Hippocampal formation (tissue), 2 donors: ENCODE measurements at regions not wholly inside any gene's neighbourhood (a gene's known extent, or its start where the extent isn't known, plus 50 kb on each side); places are given as distances from the start of the nearest gene placed in this dataset.

ENCODE experiments used
- DNase-seq, 2 donors: peaks; one replicate each; lab custom pipeline; 2025; lab: John Stamatoyannopoulos, UW

DNA sequence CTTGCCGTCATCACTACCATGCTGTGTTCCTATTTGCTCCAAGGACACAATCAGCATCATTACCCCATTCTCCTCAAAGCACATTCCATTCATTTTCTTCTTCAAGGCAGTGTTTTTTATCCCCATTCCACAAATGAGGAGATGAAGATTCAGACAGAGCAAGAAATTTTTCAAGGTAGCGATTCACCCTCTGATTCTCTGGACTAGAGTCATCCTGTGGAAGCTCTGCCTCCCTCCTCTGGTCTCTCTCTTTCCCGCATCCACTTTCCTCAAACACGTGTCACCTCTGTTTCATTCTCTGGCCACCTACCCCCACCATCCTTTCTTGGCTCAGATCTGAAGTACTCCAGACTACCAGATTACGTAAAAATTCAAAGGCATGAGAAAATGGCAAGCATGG, 297.9 kb downstream of the SOX11 start:
- no peak for DNase-seq

DNA sequence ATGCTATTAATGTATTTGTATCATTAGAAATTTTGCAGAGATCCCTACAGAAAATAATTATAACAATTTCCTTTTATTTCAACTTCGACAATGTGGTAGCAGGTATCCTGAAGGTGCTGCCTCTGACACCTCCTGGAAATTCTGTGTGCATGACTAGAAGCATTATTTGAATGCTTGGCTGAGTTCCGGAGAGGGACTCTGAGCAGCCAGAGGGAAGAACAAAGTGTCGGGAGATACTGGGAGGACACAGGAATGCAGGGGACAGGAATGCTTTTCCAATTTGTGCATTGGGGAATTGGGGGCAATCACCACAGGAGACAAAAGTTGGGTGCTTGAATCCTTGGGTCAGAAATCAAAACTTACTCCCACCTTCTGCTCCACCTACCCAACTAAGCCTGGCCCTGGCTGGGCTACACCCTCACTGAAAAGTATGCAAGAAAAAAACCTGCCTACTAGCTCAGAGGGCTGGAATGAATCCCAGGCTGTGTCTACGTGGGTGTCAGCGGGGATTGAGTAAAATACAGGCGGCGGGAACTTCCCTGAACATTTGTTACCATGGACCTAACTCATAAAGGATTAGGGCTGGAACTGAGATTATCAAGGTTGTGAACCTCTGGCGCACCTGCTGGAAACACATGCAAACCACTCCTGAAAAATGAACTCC, 299.3 kb downstream of the SOX11 start:
- no peak for DNase-seq

DNA sequence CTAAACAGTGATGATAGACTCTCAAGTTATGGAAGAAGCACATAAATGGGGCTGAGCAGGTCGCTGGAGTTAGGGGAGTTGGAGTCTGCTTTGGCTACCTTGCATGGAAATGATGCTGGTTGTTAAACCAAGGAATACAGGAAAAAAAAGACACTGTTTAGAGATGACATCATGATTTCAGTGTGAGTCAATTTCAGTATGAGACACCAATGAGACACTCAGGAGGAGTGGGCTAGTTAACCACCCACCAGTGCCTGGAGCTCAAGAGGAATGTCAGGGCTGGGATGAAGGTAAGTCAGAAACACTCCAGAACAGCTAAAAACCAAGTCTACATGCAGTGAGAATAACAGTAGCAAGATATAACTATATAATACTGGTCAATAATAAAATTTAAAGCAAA, 303.6 kb downstream of the SOX11 start:
- no peak for DNase-seq

DNA sequence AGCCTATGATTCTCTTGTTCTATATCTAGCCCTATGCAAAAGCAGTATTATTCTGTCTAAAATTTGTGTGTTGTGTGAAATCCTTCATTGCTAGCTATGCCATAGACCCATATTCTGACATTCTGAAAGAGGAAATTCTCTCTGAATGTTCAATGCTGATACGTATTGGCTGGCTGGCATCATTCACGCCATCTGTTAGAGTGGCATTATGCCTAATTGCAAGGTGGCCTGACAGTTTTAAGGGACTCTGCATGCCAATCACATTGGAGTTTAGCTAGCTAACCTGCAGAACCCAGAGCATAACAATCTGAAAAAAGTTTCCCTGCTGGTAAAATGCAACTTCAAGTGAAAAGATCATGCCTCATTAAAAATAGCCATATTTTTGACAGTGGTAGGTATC, 316.0 kb downstream of the SOX11 start:
- DNase-seq, result no peak

DNA sequence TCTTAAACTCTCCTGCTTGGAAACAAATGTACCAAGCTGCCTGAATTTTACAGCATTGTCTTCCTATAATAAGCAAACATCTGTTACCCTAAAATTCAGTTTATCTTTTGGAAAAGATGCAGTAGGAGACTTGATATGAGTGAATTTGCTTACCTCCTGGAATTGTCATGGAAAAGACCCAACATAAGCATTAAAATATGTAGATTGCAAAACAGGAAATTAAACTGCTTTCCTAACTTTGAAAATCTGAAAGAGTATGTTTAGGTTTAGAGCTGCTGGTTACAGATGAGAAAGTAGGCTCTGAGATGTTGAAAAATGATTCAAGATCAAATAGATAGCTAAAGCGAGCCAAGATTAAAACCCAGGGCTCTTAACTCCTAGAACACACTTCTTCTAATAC, 316.5 kb downstream of the SOX11 start:
- no peak for DNase-seq

DNA sequence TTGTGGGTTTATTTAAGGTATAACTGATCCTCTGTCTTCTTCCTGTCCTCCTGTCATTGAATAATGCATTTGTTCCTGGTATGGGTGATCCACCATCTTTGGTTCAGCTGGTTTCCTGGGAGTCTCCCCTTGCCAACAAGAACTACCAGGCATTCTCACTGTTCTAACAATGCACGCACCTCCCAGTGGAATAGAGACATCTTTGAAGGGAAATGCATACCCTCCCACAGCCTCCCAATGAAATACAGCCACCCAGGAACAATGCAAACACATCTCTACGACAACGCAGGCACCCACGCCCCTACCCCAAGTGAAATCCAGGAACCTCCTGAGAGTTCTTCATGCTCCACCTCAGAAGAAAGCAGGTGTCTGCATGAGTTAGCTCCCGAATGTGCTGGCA, 318.0 kb downstream of the SOX11 start:
- DNase-seq, result no peak

DNA sequence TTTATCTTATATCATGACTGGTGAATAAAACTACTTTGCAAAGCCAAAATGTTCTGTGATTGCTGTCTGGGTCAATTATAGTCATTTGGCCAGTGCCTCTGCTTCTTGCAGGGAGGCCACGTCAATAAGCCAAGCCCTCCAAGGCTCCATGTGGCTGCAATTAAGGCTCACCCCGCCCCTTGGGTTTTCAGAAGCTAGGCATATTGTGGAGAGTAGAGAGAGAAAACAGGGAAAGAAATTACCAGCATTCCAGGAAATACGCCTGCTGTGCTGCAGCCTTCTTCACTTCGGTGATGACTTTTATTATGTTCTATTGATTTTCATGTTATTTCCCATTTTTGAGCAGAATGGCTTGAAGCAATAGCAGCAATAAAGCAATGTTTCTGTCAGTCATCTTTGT, 319.7 kb downstream of the SOX11 start:
- no peak for DNase-seq

DNA sequence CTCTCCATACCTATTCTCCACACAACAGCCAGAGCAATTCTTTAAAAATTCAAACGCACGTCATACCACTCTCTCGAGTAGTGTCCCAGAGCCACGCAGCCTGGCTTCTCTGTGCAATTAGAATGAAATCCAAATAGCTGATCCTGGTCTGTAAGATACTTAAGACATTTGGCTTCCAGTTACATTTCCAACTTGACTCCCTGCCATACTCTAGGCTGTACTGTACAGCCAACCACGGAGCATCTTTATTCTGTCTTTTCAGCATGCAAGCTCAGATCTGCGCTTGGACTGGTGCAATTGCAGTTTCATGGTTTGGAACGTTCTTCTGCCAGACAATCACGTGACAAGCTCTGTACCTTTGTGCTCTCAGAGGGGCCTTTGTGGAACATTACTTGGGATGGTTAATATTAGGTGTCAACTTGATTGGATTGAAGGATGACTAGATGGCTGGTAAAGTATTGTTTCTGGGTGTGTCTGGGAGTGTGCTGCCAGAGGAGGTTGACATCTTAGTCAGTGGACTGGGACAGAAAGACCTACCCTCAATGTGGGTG, 325.6 kb downstream of the SOX11 start:
- DNase-seq, result no peak

DNA sequence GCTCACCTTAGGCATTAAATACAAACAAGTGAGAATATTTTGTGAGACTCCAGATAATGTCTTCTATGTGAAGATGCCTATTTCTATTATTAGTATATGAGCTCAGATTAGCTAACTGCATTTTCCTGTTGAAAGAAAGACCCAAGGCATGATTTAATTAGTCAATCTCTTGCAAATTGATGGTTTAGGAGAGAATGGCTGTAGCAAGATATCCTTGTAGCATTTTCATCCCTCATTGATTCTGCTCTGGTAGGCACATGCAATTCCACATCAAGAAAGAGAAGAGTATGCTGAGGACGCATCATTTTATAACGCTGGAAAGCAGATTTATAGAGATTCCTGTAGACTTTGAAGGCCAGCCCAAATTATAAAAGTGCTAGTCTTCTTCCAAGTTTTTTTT, 332.0 kb downstream of the SOX11 start:
- DNase-seq, result no peak

DNA sequence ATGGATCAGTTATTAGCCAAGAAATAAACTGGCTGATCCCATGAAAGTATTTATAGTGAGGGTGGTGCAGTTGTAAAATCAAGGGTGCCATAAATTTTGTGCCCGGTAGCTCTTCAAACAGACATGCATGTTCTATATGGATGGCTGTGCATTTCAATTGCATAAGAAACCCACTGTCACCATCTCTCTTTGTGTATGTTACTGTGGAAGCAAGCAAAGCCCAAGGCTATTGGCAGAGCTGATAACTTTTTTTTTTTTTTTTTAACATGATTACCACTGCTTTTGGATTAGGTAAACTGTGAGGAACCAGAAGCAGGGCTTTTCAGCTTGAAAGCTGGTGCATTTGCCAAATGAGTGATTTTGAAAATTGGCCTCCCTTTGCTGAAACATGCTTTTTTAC, 332.6 kb downstream of the SOX11 start:
- DNase-seq, result no peak

DNA sequence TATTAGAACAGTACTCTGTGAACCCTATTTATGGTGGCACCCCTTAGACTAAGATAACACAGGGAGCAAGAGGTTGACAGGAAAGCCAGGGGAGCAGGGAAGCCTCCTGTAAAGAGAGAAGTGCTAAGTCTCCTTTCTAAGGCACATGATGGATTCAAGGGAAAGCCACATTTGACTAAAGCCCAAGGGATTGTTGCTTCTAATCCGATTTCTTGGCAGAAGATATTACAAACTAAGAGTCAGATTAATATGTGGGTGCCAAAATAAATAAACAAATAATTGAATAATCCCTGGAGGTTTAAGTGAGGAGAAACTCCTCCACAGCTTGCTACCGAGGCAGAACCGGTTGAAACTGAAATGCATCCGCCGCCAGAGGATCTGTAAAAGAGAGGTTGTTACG, 333.2 kb downstream of the SOX11 start:
- no peak for DNase-seq

DNA sequence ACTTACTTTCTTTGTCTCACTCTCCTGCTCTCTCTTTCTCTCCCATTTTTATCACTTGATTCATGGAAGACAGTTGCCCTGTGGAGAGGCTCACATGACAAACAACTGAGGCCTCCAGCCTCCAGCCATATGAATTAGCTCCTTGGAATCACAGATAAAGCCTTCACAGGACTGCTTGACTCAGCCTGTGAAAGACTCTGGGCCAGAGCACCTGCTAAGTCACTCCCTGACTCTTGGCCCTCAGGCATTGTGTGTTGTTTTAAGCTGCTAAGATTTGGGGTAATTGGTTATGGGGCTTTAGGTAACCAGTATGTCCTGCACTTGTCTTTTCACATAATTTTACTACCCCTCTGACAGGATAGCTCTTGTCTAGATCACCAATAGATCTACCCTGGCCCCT, 334.9 kb downstream of the SOX11 start:
- no peak for DNase-seq

DNA sequence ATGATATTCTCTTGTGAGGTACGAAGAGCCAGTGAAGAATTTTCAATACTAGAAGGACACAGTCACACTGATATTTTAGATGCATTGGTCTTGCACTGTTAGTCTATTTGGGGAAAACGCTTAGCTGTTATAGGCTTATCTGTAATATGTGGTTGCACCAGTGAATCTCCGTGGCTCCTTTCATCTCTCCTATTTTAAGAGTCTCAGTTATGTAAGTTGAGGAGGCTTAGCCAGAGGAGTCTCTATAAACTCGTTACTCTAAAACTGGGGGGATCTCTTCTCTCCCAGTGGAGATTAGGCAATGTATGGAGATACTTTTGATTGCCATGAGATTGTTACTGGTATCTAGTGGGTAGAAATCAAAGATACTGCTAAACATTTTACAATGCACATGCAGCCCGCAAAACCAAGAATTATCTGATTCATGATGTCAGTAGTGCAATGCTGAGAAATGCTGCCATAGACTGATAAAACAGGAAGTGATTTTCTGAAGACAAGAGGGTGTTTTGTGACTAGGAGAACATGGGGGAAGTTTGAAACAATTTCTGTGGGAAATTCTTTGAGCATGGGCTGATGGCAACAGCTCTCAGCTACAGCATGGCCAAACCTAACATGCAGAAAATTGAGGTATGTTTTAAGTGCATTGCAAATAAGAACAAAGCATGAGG, 339.1 kb downstream of the SOX11 start:
- no peak for DNase-seq

DNA sequence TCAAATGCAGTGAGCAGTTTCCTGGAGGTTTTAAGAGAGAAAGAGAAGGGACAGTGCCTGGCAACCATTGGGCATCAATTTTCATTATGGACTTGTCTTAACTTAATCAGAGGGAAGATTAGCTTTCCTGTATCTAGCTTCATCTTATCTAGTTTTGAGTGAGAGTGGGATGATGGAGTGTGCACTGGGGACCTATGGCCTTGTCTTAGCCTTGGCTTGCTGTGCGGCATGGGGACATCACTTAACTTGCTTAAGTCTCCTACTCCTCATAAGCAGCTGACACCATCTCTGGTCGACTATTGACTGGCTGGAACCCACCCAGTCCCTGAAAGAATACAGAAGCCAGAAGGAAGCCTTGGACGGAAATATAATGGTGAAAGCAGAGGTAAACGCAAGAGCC, 344.0 kb downstream of the SOX11 start:
- no peak for DNase-seq

DNA sequence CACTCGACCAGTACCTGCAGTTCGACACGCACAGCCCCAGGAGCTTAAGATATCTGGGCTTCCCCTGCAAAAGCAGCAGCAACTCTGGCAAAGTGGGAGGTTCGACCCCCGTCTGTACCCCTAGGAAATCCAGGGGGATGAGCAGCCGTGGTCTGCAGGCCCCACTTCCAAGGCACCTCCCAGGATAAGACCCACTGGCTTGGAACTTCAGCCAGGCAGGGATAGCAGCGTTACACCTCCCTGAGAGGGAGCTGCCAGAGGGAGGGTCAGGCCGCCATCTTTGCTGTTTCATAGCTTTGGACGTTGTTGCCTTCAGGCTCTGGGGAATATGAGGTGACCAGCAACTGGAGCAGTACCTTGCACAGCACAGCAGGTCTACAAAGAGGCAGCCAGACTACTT, 351.1 kb downstream of the SOX11 start:
- DNase-seq, result no peak

DNA sequence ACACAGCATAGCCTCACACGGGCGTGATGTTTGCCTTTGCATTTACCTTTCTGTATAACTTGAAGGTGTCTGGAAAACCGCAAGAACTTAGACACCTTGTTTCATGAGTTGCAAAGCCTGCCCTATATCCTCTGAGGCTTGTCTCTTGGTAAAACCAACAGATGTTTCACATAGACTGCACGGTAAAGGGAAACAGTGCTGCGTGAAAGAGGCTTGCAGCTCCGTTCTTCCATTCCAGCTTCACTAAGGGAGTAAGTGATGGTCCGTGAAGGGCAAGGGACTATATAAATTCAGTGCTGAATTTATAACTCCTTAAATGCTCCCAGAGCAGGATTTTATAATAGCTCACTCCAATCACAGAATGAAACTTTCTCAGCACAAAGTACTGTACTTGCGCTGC, 360.5 kb downstream of the SOX11 start:
- DNase-seq, result no peak

DNA sequence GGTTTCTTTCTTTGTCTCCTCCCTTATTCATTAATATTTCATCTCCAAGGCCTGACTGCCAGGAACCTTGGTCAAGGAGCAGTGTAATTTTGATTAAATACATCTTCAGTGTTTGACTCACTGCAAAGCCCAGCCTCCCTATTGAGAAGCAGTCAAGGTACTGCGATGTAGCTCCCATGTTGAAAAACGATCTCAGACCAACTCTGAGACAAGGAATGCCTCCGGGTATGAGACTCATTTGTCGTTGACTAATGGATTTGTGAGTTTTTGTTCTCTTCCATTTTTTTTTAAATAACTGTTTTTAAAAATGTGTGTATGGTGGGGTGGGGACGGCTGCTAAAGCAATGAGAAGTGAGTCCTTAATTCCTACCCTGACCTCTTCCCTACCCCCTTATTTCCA, 361.6 kb downstream of the SOX11 start:
- no peak for DNase-seq

DNA sequence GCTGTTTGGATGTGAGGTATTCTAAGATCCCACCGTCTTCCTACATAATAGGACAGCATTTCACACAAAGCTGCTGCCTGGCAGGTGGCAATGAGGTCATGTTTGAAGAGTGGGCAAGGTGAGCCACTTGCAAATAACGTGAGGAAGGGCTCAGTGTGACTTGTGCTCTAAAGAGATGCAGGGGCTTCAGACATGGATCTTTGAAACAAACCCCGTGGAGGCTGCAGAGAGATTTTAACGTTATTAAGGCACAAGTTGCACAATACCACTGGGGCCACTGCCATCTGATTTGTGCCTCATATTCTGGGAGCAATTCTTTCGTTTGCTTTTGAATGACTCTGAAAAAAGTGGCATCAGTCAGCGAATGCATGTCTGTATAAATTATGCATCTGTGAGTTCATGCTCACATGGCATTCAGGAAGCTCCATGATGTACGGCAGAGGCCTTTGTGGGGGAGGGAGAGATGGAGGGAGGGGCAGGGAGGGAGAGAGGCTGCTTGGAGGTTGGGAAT, 362.0 kb downstream of the SOX11 start:
- no peak for DNase-seq

DNA sequence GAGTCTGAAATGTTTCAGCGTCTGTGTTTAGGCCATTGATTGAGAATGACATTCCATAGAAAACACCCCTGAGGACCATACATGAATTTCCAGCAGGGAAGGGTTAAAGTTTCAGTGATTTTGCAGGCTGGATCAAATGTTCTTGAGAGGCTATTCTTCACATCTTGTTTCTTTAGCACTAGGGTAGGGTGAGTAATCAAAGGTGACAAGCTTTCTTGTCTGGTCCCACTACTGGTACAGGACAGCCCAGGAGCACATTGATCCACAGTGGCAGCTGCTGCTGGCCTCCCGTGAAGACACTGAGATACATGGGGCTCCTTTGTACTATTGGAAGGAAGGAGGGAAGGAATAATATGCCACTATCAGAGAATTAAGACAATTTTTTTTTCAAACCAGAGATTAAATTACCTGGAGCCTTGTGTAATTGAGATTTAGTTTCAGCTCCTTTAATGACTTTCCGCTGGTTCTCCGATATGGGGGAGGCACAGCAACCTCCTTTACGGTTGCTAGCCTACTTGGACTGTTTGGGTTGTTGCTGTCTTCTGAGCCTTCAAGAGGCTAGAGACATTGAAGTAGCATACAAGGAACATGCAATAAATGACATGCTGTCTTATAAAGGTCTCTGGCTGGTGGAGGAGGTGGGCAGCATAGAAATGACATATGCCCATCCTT, 368.9 kb downstream of the SOX11 start:
- DNase-seq, result no peak

DNA sequence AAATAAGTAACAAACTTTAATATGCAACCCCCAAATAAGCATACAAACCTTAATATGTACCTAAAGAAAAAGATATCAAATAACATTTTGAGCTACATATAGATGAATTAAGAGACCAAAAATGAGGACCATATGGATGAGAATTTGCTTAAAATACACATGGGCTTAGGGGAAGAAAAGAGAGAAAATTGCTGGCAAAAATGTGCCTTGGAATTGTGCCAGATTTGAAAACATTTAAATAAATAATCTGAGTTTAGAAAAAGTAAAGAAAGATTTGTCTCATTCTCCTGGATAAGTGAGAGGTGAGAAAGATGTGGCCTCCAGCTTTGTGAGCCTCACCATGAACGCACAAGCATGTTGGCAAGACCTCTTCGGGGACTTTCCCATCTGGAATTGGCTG, 372.6 kb downstream of the SOX11 start:
- no peak for DNase-seq

DNA sequence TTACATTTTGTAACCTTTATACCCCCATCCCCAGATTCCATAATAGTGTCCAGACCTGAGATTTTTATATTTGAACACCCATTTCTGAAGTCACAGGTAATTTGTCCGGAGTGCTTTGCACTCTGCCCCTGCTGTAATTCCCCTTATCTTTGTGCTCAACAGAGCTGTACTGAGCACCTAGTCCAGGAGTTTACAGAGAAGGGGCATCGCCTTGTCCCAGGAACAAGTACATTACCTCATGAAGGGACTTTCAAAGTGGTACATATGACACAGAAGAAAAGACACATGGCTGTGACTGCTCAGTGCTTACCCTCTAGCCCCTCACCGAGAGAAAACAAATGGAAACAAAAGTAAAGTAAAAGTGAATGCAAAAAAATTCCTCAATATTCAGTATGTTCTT, 373.5 kb downstream of the SOX11 start:
- DNase-seq, result no peak

DNA sequence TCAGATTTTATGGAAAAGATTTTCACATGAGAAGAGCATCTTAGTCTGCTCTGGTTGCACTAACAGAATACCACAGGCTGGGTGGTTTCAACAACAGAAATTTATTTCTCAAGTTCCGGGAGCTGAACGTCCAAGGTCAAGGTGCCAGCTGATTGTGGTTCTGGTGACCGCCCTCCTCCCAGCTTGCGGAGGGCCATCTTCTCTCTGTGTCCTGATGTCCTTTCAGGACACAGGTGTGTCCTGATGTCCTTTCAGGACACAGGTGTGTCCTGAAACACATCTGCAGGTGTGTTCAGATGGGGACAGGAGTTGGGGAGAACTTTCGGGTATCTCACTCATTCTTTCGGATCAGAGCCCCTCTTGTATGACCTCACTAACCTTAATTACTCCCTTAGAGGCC, 374.9 kb downstream of the SOX11 start:
- DNase-seq, result no peak

DNA sequence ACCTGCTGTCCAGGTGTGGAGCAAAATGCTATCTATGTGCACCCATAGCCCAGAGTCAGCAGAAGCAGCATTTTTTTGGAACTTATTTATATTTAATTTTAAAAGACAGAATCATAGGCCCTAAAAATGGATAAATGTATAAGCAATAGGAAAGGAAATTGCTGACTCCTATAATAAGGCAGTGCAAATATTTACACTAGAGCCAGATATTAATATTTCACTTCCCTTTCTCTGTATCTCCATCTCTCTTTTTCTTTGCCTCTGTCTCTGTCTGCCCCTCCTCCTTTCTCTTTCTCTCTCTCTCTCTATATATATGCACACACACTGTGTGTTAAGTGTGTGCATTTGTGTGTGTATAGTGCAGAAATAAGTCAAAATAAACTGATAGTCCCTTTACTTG, 375.6 kb downstream of the SOX11 start:
- no peak for DNase-seq
